OCI-M1 (cell line): ENCODE measurements at regions not wholly inside any gene's neighbourhood (a gene's known extent, or its start where the extent isn't known, plus 50 kb on each side); places are given as distances from the start of the nearest gene placed in this dataset.

Experiments
- DNase-seq: peaks from one replicate; lab custom pipeline; 2025; lab: John Stamatoyannopoulos, UW

DNA sequence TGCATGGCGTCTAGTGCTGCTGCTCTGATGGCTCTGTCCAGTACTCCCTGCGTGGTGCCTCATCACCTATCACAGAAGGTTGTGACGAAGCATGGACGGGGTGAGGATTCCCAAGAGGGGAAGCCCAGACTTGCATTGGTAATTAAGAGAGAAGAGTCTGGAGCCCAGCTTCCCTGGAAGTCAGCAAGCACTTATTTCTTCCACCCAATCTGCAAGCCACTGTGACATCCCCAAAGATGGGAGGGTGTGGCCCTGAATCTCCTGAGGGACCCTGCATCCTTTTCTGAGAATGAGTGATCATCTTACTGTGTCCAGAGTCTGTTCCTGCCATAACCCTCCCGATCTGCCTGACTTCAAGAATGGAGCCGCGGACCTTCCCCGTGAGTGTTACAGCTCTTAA is 166.7 kb downstream of the PTPN20 start:
- DNase-seq: no peak

- DNase-seq: no peak
These were observed 167.4 kb downstream of the PTPN20 start for GRCh38 chr10:47078393-47079203.

- DNase-seq: peak; percentile 14
These were observed 168.0 kb downstream of the PTPN20 start for GRCh38 chr10:47079204-47079580.

DNA sequence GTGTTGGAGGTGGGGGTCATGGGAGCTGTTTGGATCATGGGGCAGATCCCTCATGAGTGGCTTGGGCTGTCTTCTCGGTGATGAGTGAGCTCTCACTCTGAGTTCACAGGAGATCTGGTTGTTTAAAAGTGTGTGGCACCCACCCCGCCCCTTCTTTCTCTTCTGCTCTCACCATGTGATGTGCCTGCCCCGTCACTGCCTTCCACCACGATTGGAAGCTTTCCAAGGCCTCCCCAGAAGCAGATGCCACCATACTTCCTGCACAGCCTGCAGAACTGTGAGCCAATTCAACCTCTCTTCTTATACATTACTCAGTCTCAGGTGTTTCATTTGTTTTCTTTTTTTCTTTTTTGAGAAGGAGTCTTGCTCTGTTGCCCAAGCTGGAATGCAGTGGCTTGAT is 170.0 kb downstream of the PTPN20 start:
- DNase-seq: no peak

GRCh38 chr10:47082055-47082784 is 171.0 kb downstream of the PTPN20 start:
- DNase-seq: no peak

- DNase-seq: no peak
These were observed 176.4 kb downstream of the PTPN20 start for GRCh38 chr10:47087667-47088066.

GRCh38 chr10:47088656-47089354 is 177.6 kb downstream of the PTPN20 start:
- no peak for DNase-seq

GRCh38 chr10:47090042-47090441 is 178.8 kb downstream of the PTPN20 start:
- DNase-seq: no peak

GRCh38 chr10:47090903-47091302 is 179.7 kb downstream of the PTPN20 start:
- no peak for DNase-seq

- DNase-seq: no peak
These were observed 180.2 kb downstream of the PTPN20 start for GRCh38 chr10:47091421-47091820.

DNA sequence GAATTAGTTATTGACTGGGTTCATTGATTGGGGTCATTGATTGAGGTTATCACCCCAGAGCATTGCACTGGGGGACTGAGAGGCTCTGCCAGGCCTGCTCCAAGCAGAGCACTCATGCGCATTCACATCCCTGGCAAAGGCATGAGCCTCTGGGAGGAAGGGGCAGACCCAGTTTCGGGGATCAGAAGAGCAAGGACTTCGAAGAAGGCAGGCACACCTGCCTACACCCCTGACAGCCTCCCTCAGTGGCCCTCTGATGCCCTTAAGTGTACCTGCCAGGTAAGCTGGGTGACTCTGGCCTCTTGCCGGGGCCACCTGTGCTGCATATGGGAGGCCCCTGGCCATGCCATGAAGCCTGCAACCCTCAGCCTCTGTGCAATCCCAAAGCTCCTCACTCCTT is 181.1 kb downstream of the PTPN20 start:
- DNase-seq: no peak

- no peak for DNase-seq
These were observed 181.6 kb downstream of the PTPN20 start for GRCh38 chr10:47092831-47093230.

DNA sequence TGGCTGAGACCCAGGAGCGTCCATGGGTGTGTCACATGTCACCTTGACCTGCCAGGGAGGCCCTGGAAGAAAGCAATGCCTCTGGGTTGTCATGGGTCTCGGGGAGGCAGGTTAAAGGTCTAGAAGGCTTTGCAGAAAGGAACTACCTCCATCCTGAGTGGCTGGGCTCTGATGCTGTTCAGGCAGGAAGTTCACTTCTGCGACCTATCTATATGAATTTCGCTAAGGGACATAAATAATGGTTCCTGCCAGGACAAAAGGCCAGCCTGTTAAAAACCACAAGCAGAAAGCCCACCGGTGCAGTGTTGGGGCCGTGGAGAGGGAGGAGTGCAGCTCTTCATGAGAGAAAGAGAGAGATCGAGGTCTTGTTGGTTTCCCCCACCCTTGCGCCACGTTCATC is 182.9 kb downstream of the PTPN20 start:
- no peak for DNase-seq

DNA sequence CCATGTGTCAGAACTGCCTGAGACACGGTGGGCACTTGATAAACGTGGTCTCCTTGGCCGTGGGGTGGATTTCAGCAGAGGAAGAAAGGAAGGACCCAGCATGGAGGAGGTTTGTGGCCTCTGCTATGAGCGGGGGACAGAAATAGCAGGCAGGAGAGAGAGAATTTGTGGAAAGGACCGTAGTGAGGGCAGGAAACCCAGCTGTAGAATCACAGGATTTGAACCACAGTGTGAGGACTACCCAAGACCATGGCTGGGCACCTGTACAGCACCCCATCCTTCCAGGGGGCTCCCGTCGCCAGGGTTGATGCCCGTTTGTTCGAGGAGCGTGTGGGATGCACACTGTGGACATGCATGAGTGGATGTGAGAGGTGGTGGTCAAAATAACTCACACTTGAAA is 183.4 kb downstream of the PTPN20 start:
- no peak for DNase-seq

DNA sequence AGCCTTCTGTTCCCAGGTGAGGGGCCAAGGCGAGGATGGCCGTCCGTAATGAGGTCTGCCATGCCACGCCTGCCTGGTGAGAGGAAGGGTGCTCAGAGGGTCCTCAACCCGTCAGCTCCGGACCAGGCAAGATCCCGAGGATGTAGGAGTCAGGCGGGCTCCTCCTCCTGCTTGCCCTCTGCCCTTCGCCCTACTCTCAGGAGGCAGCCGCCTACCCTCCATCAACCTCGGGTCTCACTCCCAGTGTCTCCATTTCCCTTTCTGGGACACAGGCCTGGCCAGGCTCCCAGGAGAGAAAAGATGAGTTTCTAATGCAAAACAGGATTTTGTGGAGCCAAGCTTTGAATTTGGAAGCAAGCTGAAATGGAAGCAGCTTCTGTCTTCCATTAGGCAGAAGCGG is 184.0 kb downstream of the PTPN20 start:
- DNase-seq: no peak

DNA sequence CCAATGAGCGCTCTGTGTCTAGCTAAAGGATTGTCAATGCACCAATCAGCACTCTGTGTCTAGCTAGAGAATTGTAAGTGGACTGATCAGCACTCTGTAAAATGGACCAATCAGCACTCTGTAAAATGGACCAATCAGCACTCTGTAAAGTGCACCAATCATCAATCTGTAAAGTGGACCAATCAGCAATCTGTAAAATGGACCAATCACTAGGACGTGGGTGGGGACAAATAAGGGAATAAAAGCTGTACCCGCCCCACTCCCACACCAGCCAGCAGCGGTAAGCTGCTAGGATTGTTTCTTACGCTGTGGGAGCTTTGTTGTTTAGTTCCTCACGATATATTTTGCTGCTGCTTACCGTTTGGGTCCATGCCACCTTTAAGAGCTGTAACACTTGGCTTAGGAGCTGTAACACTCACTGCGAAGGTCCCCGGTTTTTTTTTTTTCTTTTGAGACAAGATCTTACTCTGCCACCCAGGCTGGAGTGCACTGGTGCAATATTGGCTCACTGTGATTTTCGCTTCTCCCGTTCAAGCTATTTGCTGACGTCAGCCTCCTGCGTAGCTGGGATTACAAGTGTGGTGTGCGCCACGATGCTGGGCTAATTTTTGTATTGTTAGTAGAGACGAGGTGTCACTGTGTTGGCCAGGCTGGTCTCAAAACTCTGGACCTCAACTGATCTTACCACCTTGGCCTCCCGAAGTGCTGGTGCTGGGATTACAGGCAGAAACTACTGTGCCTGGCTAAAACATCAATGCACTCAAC is 184.8 kb downstream of the PTPN20 start:
- DNase-seq: no peak

- DNase-seq: no peak
These were observed 187.0 kb downstream of the PTPN20 start for GRCh38 chr10:47098238-47098637.

- DNase-seq: no peak
These were observed 187.7 kb downstream of the PTPN20 start for GRCh38 chr10:47098964-47099363.

DNA sequence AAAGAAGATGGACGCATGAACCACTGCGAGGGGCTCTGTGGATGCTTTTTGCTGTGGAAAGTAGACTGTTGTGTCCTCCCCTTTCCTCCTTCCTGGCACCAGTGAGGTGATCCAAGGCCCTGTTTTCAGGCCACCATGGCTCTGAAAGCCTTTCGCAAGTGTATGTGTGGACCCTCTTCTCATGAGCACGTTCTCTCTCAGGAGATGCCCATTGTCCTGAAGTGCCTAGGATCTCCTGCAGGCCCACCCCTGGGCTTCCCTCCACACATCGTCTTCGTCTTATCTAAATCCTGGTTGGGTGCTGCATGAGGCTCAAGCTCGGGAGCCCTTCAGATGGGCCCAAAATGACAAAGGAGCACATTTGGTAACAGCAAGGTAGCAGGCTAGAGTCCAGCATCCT is 188.2 kb downstream of the PTPN20 start:
- no peak for DNase-seq

DNA sequence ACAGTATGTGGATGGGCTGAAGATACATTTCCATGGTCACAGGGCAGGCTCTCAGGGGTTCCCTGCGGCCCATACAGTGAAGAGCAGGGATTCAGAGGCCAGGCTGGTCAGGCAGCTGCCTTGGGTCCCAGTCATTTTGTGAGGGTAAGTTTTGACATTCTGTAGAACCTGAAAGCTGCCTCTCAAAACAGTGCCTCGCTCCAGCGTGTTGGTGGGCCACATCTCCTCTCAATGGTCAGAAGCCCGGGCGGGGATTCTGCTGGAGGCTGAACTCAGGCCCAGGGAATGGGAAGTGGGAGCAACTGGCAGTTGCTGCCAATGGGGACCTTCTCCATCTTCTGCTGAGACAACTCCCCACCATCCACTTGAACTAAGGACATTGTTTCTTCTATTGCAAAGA is 190.0 kb downstream of the PTPN20 start:
- DNase-seq: no peak

- no peak for DNase-seq
These were observed 190.6 kb downstream of the PTPN20 start for GRCh38 chr10:47101807-47102206.

- no peak for DNase-seq
These were observed 192.9 kb downstream of the PTPN20 start for GRCh38 chr10:47104151-47104605.
